Body of pancreas (tissue), 4 donors: ENCODE measurements at regions not wholly inside any gene's neighbourhood (a gene's known extent, or its start where the extent isn't known, plus 50 kb on each side); places are given as distances from the start of the nearest gene placed in this dataset.
"Not testable (repeated sequence)": the region's sequence is repeated elsewhere in the genome, so short reads cannot be mapped to it uniquely, and the experiment has no call there.

Experiments
- ATAC-seq: fragments of 150-250 bp; one replicate; pipeline ENCODE4 v1.9.1; 2016
- DNase-seq, 4 donors: peaks; one replicate each; pipeline ENCODE4 v3.0.0-alpha.2; 2019
- H3K27ac ChIP-seq, 4 donors: fragments of 200-600 bp; sonication (generic); 1 replicate in 3 of 4; 2 replicates in 1 of 4; pipeline versions ENCODE4 v1.5.1 to v1.6.1; 2016 to 2019; ENCODE audit warnings: mild to moderate bottlenecking in 1 of 4, mixed read lengths in 1 of 4, moderate library complexity in 1 of 4
- H3K27me3 ChIP-seq, 2 donors: fragments of 200-600 bp; sonication (generic); one replicate each; pipeline ENCODE4 v1.6.0; 2016; ENCODE audit warnings: mild to moderate bottlenecking in 1 of 2
- H3K36me3 ChIP-seq, 2 donors: fragments of 200-600 bp; sonication (generic); replicated peaks in 1 of 2; 2 replicates each; pipeline ENCODE4 v1.5.1; 2016; ENCODE audit warnings: low read depth in 2 of 2; ENCODE audit not compliant: insufficient read depth in 1 of 2
- H3K4me1 ChIP-seq: fragments of 200-600 bp; sonication (generic); one replicate; pipeline ENCODE4 v1.6.0; 2016
- H3K4me3 ChIP-seq, 2 donors: fragments of 200-600 bp; sonication (generic); 1 replicate in 1 of 2; 2 replicates in 1 of 2; pipeline ENCODE4 v1.5.1; 2016 to 2019
- H3K9me3 ChIP-seq, 3 donors: fragments of 200-600 bp; sonication (generic); 1 replicate in 2 of 3; 2 replicates in 1 of 3; pipeline ENCODE4 v1.5.1; 2016
- CTCF ChIP-seq, 7 experiments: fragments of 450-650 bp in 4 of 7; fragments of 200-600 bp in 3 of 7; sonication (generic) in 3 of 7; IDR thresholded peaks; one replicate each; pipeline ENCODE4 v1.5.1; 2016 to 2019; ENCODE audit warnings: antibody characterized with exemption in 7 of 7
- POLR2A ChIP-seq, 3 donors: fragments of 450-650 bp; IDR thresholded peaks; one replicate each; pipeline ENCODE4 v1.6.1; 2016; ENCODE audit warnings: antibody characterized with exemption in 3 of 3, mild to moderate bottlenecking in 2 of 3
- WGBS, 2 donors: methylation state at CpG; one replicate each; pipeline ENCODE4 v1.1.5; 2017; 5-methylcytosine and 5-hydroxymethylcytosine counted together
- intact Hi-C: fragments of 100-400 bp; cut with DNase I; formaldehyde crosslinking; loops from one replicate; pipeline ENCODE4 v1.15.1; 2023

GRCh38 chr18:41644466-41644865 lies 310.6 kb upstream of the PIK3C3 start:
- Histone ChIP-seq H3K9me3 (no peaks in the 10 kb centered on the region), H3K27ac (no peak overlapping the region), H3K4me3 (no peak overlapping the region), H3K36me3 (no peaks in the 10 kb centered on the region), H3K27me3 (no peaks in the 10 kb centered on the region), H3K4me1 (no peaks in the 10 kb centered on the region)
- 11 to 23% methylated on average over 1 of the region's 1 CpG for WGBS, 2 donors
- ATAC-seq (no peak), DNase-seq (no peak)
- intact Hi-C loops = no loop called here
- TF ChIP-seq CTCF (IDR thresholded peaks at IDR 0.05) (no peak), POLR2A (IDR thresholded peaks at IDR 0.05) (no peak)

DNA sequence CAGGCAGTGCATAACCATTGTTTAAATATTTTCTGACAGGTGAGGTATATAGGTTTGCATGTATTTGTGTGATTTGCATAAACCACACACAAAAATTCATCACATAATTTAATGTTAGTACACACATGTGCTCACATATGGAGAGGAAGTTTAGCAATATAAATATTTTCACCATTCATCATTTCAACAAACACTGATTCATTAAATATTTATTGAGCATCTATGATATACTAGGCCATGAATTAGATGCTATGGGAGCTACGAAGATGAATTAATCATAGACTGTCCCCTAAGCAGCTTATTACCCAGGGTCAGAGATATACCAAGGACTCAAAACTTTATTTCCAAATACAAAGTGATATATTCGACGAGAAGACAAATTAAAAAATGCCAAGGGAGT lies 311.6 kb upstream of the PIK3C3 start:
- H3K4me1 ChIP-seq = no peaks in the 10 kb centered on the region
- no peak overlapping the region for H3K4me3 ChIP-seq
- no peaks in the 10 kb centered on the region for H3K36me3 ChIP-seq
- TF ChIP-seq CTCF (IDR thresholded peaks at IDR 0.05) (no peak), POLR2A (IDR thresholded peaks at IDR 0.05) (no peak)
- DNase-seq = no peak
- no peaks in the 10 kb centered on the region for H3K9me3 ChIP-seq
- 55 to 61% methylated on average over 3 of the region's 3 CpGs for WGBS, 2 donors
- no peak for ATAC-seq
- intact Hi-C loops = no loop called here
- no peaks in the 10 kb centered on the region for H3K27me3 ChIP-seq
- H3K27ac ChIP-seq = no peak overlapping the region

DNA sequence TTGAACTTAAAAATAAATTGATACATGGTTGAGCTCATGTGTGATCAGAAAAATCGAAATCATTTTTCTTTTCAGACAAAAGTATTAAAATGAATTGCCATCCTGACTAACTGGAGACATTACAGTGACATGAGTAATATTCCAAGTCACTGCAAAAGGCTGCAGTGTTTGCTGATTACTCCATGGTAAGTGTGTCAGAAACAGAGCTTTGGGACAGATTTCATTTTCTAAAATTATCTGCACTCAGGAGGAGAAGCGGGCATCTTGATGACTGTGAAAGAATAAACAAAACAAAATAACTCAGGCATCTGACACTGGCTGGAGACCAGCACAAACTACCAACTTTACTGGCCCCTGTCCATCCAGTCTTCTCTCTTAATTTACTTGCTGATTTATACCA lies 312.3 kb upstream of the PIK3C3 start:
- TF ChIP-seq POLR2A (IDR thresholded peaks at IDR 0.05) = no peak
- no peak for TF ChIP-seq CTCF (IDR thresholded peaks at IDR 0.05)
- Histone ChIP-seq H3K27ac (no peak overlapping the region), H3K4me1 (no peaks in the 10 kb centered on the region), H3K36me3 (no peaks in the 10 kb centered on the region), H3K4me3 (no peak overlapping the region), H3K9me3 (no peaks in the 10 kb centered on the region), H3K27me3 (no peaks in the 10 kb centered on the region)
- intact Hi-C loops = no loop called here
- no peak for DNase-seq
- 24 to 27% methylated on average over 2 of the region's 2 CpGs for WGBS, 2 donors
- ATAC-seq = no peak

GRCh38 chr18:41639218-41639617 lies 315.8 kb upstream of the PIK3C3 start:
- H3K4me3 ChIP-seq = no peak overlapping the region
- no peak for DNase-seq
- no peak for TF ChIP-seq CTCF (IDR thresholded peaks at IDR 0.05)
- no peak for TF ChIP-seq POLR2A (IDR thresholded peaks at IDR 0.05)
- ATAC-seq = no peak
- no peaks in the 10 kb centered on the region for H3K4me1 ChIP-seq
- intact Hi-C loops = no loop called here
- no peaks in the 10 kb centered on the region for H3K36me3 ChIP-seq
- no peaks in the 10 kb centered on the region for H3K9me3 ChIP-seq
- H3K27me3 ChIP-seq = no peaks in the 10 kb centered on the region
- H3K27ac ChIP-seq = no peak overlapping the region

- H3K27ac ChIP-seq, H3K4me1 ChIP-seq, H3K27me3 ChIP-seq, H3K9me3 ChIP-seq, ATAC-seq, intact Hi-C loops, H3K36me3 ChIP-seq, DNase-seq, H3K4me3 ChIP-seq: not testable (repeated sequence)
- WGBS, 2 donors = 74 to 84% methylated on average over 24 to 25 of the region's 26 CpGs
Observed at GRCh38 chr18:41631723-41632285, 323.2 kb upstream of the PIK3C3 start.
